Keratinocyte (primary cell): ENCODE measurements at regions not wholly inside any gene's neighbourhood (a gene's known extent, or its start where the extent isn't known, plus 50 kb on each side); places are given as distances from the start of the nearest gene placed in this dataset.

Experiments used
- DNase-seq: peaks from one replicate; pipeline ENCODE4 v3.0.0-alpha.2; 2011; ENCODE audit warnings: low read depth, missing footprints, low spot score
- FAIRE-seq: peaks from 2 replicates; lab custom pipeline; 2011; peaks lifted over from hg19 to GRCh38; lab: Jason Lieb, UNC
- H2AFZ ChIP-seq: 2 replicates; pipeline ENCODE4 v1.6.0; 2012; ENCODE audit warnings: low read length, control low read depth, inconsistent platforms; ENCODE audit not compliant: control insufficient read depth
- H3K27ac ChIP-seq: 2 replicates; pipeline ENCODE4 v1.5.1; 2011; ENCODE audit warnings: low read length; ENCODE audit not compliant: control insufficient read depth, insufficient read depth
- H3K27me3 ChIP-seq: 3 replicates; pipeline ENCODE4 v1.6.0; 2011; ENCODE audit warnings: low read length; ENCODE audit not compliant: control insufficient read depth, insufficient read depth; ENCODE audit errors: extremely low read depth
- H3K36me3 ChIP-seq, 2 experiments: 2 replicates in 1 of 2; 3 replicates in 1 of 2; pipeline ENCODE4 v1.5.1; 2011; ENCODE audit warnings: low read length in 2 of 2, mild to moderate bottlenecking in 1 of 2; ENCODE audit not compliant: control insufficient read depth in 2 of 2, insufficient read depth in 2 of 2; ENCODE audit errors: extremely low read depth in 1 of 2
- H3K4me1 ChIP-seq: 3 replicates; pipeline ENCODE4 v1.5.1; 2011; ENCODE audit warnings: low read length; ENCODE audit not compliant: control insufficient read depth, insufficient read depth; ENCODE audit errors: extremely low read depth
- H3K4me2 ChIP-seq: 3 replicates; pipeline ENCODE4 v1.6.0; 2011; ENCODE audit warnings: low read depth, low read length; ENCODE audit not compliant: control insufficient read depth, insufficient read depth; ENCODE audit errors: extremely low read depth
- H3K4me3 ChIP-seq, 3 experiments: fragments of 200-600 bp in 1 of 3; sonication (generic) in 1 of 3; 2 replicates in 2 of 3; 3 replicates in 1 of 3; pipeline ENCODE4 v1.5.1; 2011 to 2016; ENCODE audit warnings: low read length in 3 of 3, mild to moderate bottlenecking in 3 of 3, control low read depth in 2 of 3, inconsistent platforms in 1 of 3, low read depth in 1 of 3, mixed read lengths in 1 of 3, mixed run types in 1 of 3, moderate library complexity in 1 of 3; ENCODE audit not compliant: control insufficient read depth in 2 of 3, insufficient read depth in 2 of 3; ENCODE audit errors: extremely low read depth in 1 of 3
- H3K79me2 ChIP-seq: 2 replicates; pipeline ENCODE4 v1.6.0; 2012; ENCODE audit warnings: low read length; ENCODE audit not compliant: control insufficient read depth, insufficient read depth
- H3K9ac ChIP-seq: 3 replicates; pipeline ENCODE4 v1.6.0; 2011; ENCODE audit warnings: low read length; ENCODE audit not compliant: control insufficient read depth, insufficient read depth; ENCODE audit errors: extremely low read depth
- H3K9me1 ChIP-seq: 3 replicates; pipeline ENCODE4 v1.6.0; 2011; ENCODE audit warnings: low read length; ENCODE audit not compliant: control insufficient read depth, insufficient read depth; ENCODE audit errors: extremely low read depth
- H3K9me3 ChIP-seq: 2 replicates; pipeline ENCODE4 v1.5.1; 2012; ENCODE audit warnings: low read depth, low read length; ENCODE audit not compliant: control insufficient read depth
- H4K20me1 ChIP-seq: 3 replicates; pipeline ENCODE4 v1.6.0; 2011; ENCODE audit warnings: low read length; ENCODE audit not compliant: control insufficient read depth, insufficient read depth; ENCODE audit errors: extremely low read depth
- EZH2 ChIP-seq: IDR thresholded peaks from one replicate; pipeline ENCODE4 v1.6.1; 2012; ENCODE audit warnings: inconsistent platforms, mild to moderate bottlenecking, low read length, moderate library complexity
- dilution Hi-C: fragments of 300-500 bp; cut with MboI; formaldehyde crosslinking; loops from one replicate; pipeline ENCODE4 v1.7.0; 2020; ENCODE audit warnings: low sequenced_read_pairs; ENCODE audit not compliant: extremely low pct_ligation_motif_present
- TF ChIP-seq, protein P1 (sequence below), 3 experiments: IDR thresholded peaks in 1 of 3; conservative IDR thresholded peaks in 1 of 3; optimal IDR thresholded peaks in 1 of 3; 2 replicates in 2 of 3; 3 replicates in 1 of 3; pipeline versions ENCODE3 to v1.5.1; 2011; ENCODE audit warnings: low read length in 3 of 3, mild to moderate bottlenecking in 3 of 3, moderate library complexity in 2 of 3, control low read depth in 1 of 3, inconsistent platforms in 1 of 3; ENCODE audit not compliant: insufficient read depth in 2 of 3; ENCODE audit errors: extremely low read depth in 1 of 3

GRCh38 chr4:56247646-56248045 lies 139.6 kb downstream of the AASDH start:
- TF ChIP-seq, protein P1, sequence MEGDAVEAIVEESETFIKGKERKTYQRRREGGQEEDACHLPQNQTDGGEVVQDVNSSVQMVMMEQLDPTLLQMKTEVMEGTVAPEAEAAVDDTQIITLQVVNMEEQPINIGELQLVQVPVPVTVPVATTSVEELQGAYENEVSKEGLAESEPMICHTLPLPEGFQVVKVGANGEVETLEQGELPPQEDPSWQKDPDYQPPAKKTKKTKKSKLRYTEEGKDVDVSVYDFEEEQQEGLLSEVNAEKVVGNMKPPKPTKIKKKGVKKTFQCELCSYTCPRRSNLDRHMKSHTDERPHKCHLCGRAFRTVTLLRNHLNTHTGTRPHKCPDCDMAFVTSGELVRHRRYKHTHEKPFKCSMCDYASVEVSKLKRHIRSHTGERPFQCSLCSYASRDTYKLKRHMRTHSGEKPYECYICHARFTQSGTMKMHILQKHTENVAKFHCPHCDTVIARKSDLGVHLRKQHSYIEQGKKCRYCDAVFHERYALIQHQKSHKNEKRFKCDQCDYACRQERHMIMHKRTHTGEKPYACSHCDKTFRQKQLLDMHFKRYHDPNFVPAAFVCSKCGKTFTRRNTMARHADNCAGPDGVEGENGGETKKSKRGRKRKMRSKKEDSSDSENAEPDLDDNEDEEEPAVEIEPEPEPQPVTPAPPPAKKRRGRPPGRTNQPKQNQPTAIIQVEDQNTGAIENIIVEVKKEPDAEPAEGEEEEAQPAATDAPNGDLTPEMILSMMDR (optimal IDR thresholded peaks at IDR 0.05 in 1 of 3, IDR thresholded peaks at IDR 0.05 in 1 of 3, conservative IDR thresholded peaks at IDR 0.05 in 1 of 3; ENCODE audit: extremely low read depth in 1 of 3, insufficient read depth in 2 of 3, low read length in 3 of 3): no peak
- no peak for TF ChIP-seq EZH2
- H3K27me3 ChIP-seq: peaks cover 5% of the 10 kb centered on the region
- no peaks in the 10 kb centered on the region for H3K36me3 ChIP-seq
- no peak for FAIRE-seq
- H3K4me3 ChIP-seq: no peak overlapping the region
- no peak overlapping the region for H3K9ac ChIP-seq
- no peaks in the 10 kb centered on the region for H3K9me1 ChIP-seq
- no peak overlapping the region for H3K4me2 ChIP-seq
- no peak for DNase-seq
- no peaks in the 10 kb centered on the region for H3K4me1 ChIP-seq
- dilution Hi-C loops: no loop called here
- no peak overlapping the region for H3K27ac ChIP-seq
- no peaks in the 10 kb centered on the region for H3K79me2 ChIP-seq
- H3K9me3 ChIP-seq: no peaks in the 10 kb centered on the region
- H2AFZ ChIP-seq: no peak overlapping the region
- no peaks in the 10 kb centered on the region for H4K20me1 ChIP-seq

- H3K4me1 ChIP-seq: no peaks in the 10 kb centered on the region
- H4K20me1 ChIP-seq: no peaks in the 10 kb centered on the region
- dilution Hi-C loops: no loop called here
- DNase-seq (no peak), FAIRE-seq (no peak)
- no peak overlapping the region for H3K27ac ChIP-seq
- H3K79me2 ChIP-seq: no peaks in the 10 kb centered on the region
- H3K9me1 ChIP-seq: no peaks in the 10 kb centered on the region
- no peaks in the 10 kb centered on the region for H3K9me3 ChIP-seq
- no peak overlapping the region for H2AFZ ChIP-seq
- no peak for TF ChIP-seq EZH2
- TF ChIP-seq, protein P1 (optimal IDR thresholded peaks at IDR 0.05 in 1 of 3, IDR thresholded peaks at IDR 0.05 in 1 of 3, conservative IDR thresholded peaks at IDR 0.05 in 1 of 3; ENCODE audit: extremely low read depth in 1 of 3, insufficient read depth in 2 of 3, low read length in 3 of 3): no peak
- H3K27me3 ChIP-seq: peaks cover 5% of the 10 kb centered on the region
- H3K9ac ChIP-seq: no peak overlapping the region
- H3K4me3 ChIP-seq: no peak overlapping the region
- H3K4me2 ChIP-seq: no peak overlapping the region
- no peaks in the 10 kb centered on the region for H3K36me3 ChIP-seq
These were observed 141.1 kb downstream of the AASDH start for GRCh38 chr4:56246233-56246610.
